HG03439 (cell line): ENCODE measurements at regions not wholly inside any gene's neighbourhood (a gene's known extent, or its start where the extent isn't known, plus 50 kb on each side); places are given as distances from the start of the nearest gene placed in this dataset.

ENCODE experiments used
- ATAC-seq: cut with Tn5 transposase; IDR thresholded peaks from one replicate; pipeline ENCODE4 v1.9.1; 2021; ENCODE audit warnings: mild to moderate bottlenecking, moderate library complexity; ENCODE audit not compliant: unreplicated experiment

GRCh38 chr12:116401565-116401964 lies 124.1 kb upstream of the MED13L start:
- ATAC-seq: no peak

GRCh38 chr12:116402163-116402939 lies 124.9 kb upstream of the MED13L start:
- ATAC-seq: no peak

- ATAC-seq: no peak
Observed at GRCh38 chr12:116403546-116403945, 126.1 kb upstream of the MED13L start.

GRCh38 chr12:116404247-116404646 lies 126.8 kb upstream of the MED13L start:
- ATAC-seq: no peak

- no peak for ATAC-seq
Observed at GRCh38 chr12:116404913-116405611, 127.6 kb upstream of the MED13L start.

GRCh38 chr12:116406529-116406928 lies 129.0 kb upstream of the MED13L start:
- no peak for ATAC-seq

GRCh38 chr12:116408489-116409250 lies 131.2 kb upstream of the MED13L start:
- ATAC-seq: no peak

GRCh38 chr12:116411977-116412376 lies 134.5 kb upstream of the MED13L start:
- ATAC-seq: no peak

GRCh38 chr12:116414891-116415290 lies 137.4 kb upstream of the MED13L start:
- ATAC-seq: no peak

GRCh38 chr12:116415408-116416108 lies 138.1 kb upstream of the MED13L start:
- no peak for ATAC-seq

GRCh38 chr12:116416166-116416565 lies 138.7 kb upstream of the MED13L start:
- ATAC-seq: no peak

GRCh38 chr12:116418551-116418950 lies 140.6 kb upstream of the MAP1LC3B2 start:
- no peak for ATAC-seq

GRCh38 chr12:116420227-116420880 lies 138.8 kb upstream of the MAP1LC3B2 start:
- ATAC-seq: no peak

GRCh38 chr12:116421785-116422538 lies 137.2 kb upstream of the MAP1LC3B2 start:
- no peak for ATAC-seq

GRCh38 chr12:116423094-116423493 lies 136.1 kb upstream of the MAP1LC3B2 start:
- no peak for ATAC-seq

GRCh38 chr12:116425256-116426193 lies 133.7 kb upstream of the MAP1LC3B2 start:
- ATAC-seq: no peak

- ATAC-seq: no peak
Observed at GRCh38 chr12:116426391-116427136, 132.6 kb upstream of the MAP1LC3B2 start.
